HepG2 (cell line): ENCODE measurements at regions not wholly inside any gene's neighbourhood (a gene's known extent, or its start where the extent isn't known, plus 50 kb on each side); places are given as distances from the start of the nearest gene placed in this dataset.

Experiments
- ATAC-seq: fragments of 200-7000 bp; cut with Tn5 transposase; 3 replicates; pipeline ENCODE4 v1.9.1; 2020; ENCODE audit warnings: mild to moderate bottlenecking, moderate library complexity
- BruUV-seq: library from RNA; stranded (reverse); fragments of 400-500 nt; replicated peaks from 2 replicates; lab custom pipeline; 2021; lab: Mats Ljungman, UMichigan
- CTCF ChIA-PET: fragments of 300-600 bp; formaldehyde crosslinking; extraction: SDS; loops from one replicate; lab custom pipeline; 2021; ENCODE audit warnings: low total read pairs, inconsistent platforms, low intra/inter-chr PET ratio; lab: Yijun Ruan, JAX
- POLR2A ChIA-PET: fragments of 350-600 bp; sonication (Branson Sonifier 250); formaldehyde crosslinking; loops from one replicate; lab custom pipeline; 2020; ENCODE audit warnings: antibody characterized with exemption, inconsistent platforms; lab: Yijun Ruan, JAX
- DNase-seq: peaks from one replicate; pipeline ENCODE4 v3.0.0-alpha.2; 2015; ENCODE audit warnings: low spot score
- FAIRE-seq: peaks from 3 replicates; lab custom pipeline; 2011; peaks lifted over from hg19 to GRCh38; lab: Jason Lieb, UNC
- H2AFZ ChIP-seq: one replicate; pipeline ENCODE4 v1.6.1; 2011; ENCODE audit warnings: low read length, inconsistent platforms
- H3K27ac ChIP-seq: fragments of 300-600 bp; 3 replicates; pipeline ENCODE4 v1.8.0; 2011; ENCODE audit warnings: mixed run types, mild to moderate bottlenecking, mixed read lengths, low read length, inconsistent platforms; ENCODE audit not compliant: insufficient read depth; ENCODE audit errors: extremely low read length
- H3K27me3 ChIP-seq, 2 experiments: fragments of 200-600 bp in 1 of 2; 2 replicates in 1 of 2; 3 replicates in 1 of 2; pipeline versions ENCODE4 v1.6.0 to v1.8.0; 2011; ENCODE audit warnings: low read length in 2 of 2, mild to moderate bottlenecking in 2 of 2, moderate library complexity in 2 of 2, inconsistent platforms in 1 of 2; ENCODE audit not compliant: insufficient read depth in 2 of 2, control insufficient read depth in 1 of 2
- H3K36me3 ChIP-seq, 2 experiments: fragments of 200-600 bp in 1 of 2; replicated peaks in 1 of 2; 2 replicates in 1 of 2; 3 replicates in 1 of 2; pipeline versions ENCODE4 v1.5.1 to v1.8.0; 2011; ENCODE audit warnings: low read length in 2 of 2, inconsistent platforms in 1 of 2; ENCODE audit not compliant: insufficient read depth in 2 of 2, control insufficient read depth in 1 of 2
- H3K4me1 ChIP-seq: 2 replicates; pipeline ENCODE4 v1.5.1; 2012; ENCODE audit warnings: low read length, inconsistent platforms; ENCODE audit not compliant: insufficient read depth
- H3K4me2 ChIP-seq: 2 replicates; pipeline ENCODE4 v1.6.0; 2011; ENCODE audit warnings: low read depth, low read length, inconsistent platforms
- H3K4me3 ChIP-seq, 3 experiments: fragments of 200-600 bp in 1 of 3; sonication (generic), shearing (Covaris generic) in 1 of 3; replicated peaks in 1 of 3; 2 replicates each; pipeline ENCODE4 v1.5.1; 2011 to 2016; ENCODE audit warnings: low read length in 3 of 3, inconsistent platforms in 2 of 3, low read depth in 2 of 3, mild to moderate bottlenecking in 2 of 3, control low read depth in 1 of 3, mixed read lengths in 1 of 3; ENCODE audit not compliant: insufficient read depth in 1 of 3
- H3K79me2 ChIP-seq: one replicate; pipeline ENCODE4 v1.6.1; 2011; ENCODE audit warnings: low read length, inconsistent platforms; ENCODE audit not compliant: insufficient read depth
- H3K9ac ChIP-seq: 2 replicates; pipeline ENCODE4 v1.6.0; 2011; ENCODE audit warnings: mild to moderate bottlenecking, low read depth, low read length, inconsistent platforms; ENCODE audit not compliant: insufficient read depth
- H3K9me3 ChIP-seq: 2 replicates; pipeline ENCODE4 v1.5.1; 2012; ENCODE audit warnings: mild to moderate bottlenecking, low read length
- H4K20me1 ChIP-seq: 2 replicates; pipeline ENCODE4 v1.6.0; 2011; ENCODE audit warnings: inconsistent platforms, mild to moderate bottlenecking, low read length, moderate library complexity; ENCODE audit not compliant: insufficient read depth
- ATF4 ChIP-seq, 2 experiments: fragments of 450-650 bp in 1 of 2; sonication (generic) in 1 of 2; formaldehyde crosslinking; IDR thresholded peaks; 2 replicates each; pipeline versions ENCODE4 v1.5.0 to v1.8.0; 2020 to 2022; ENCODE audit warnings: mild to moderate bottlenecking in 1 of 2, missing genetic modification reagents in 1 of 2
- FLYWCH1 ChIP-seq: sonication (generic); formaldehyde crosslinking; IDR thresholded peaks from 2 replicates; pipeline ENCODE4 v1.8.1; 2023; ENCODE audit warnings: mild to moderate bottlenecking, missing genetic modification reagents
- GFI1 ChIP-seq: sonication (generic); formaldehyde crosslinking; IDR thresholded peaks from 2 replicates; pipeline ENCODE4 v1.5.0; 2020; ENCODE audit warnings: missing genetic modification reagents, mild to moderate bottlenecking, borderline replicate concordance
- JARID2 ChIP-seq: sonication (generic); formaldehyde crosslinking; IDR thresholded peaks from 2 replicates; pipeline ENCODE4 v1.8.1; 2023; ENCODE audit warnings: missing genetic modification reagents, inconsistent platforms; ENCODE audit not compliant: insufficient replicate concordance
- JUND ChIP-seq: sonication (generic); formaldehyde crosslinking; IDR thresholded peaks from 2 replicates; pipeline ENCODE4 v1.8.0; 2022; ENCODE audit warnings: mild to moderate bottlenecking, missing genetic modification reagents
- KDM5B ChIP-seq: sonication (generic); formaldehyde crosslinking; IDR thresholded peaks from 2 replicates; pipeline ENCODE4 v1.4.0; 2020; ENCODE audit warnings: missing genetic modification reagents, mild to moderate bottlenecking, borderline replicate concordance
- NFYB ChIP-seq: sonication (generic); formaldehyde crosslinking; IDR thresholded peaks from 2 replicates; pipeline ENCODE4 v1.4.0; 2020; ENCODE audit warnings: missing genetic modification reagents
- PRDM15 ChIP-seq: sonication (generic); formaldehyde crosslinking; IDR thresholded peaks from 2 replicates; pipeline ENCODE4 v1.4.0; 2020; ENCODE audit warnings: missing genetic modification reagents
- SAP130 ChIP-seq: IDR thresholded peaks from 2 replicates; pipeline ENCODE4 v1.6.1; 2016; ENCODE audit warnings: low read depth
- TFDP2 ChIP-seq: sonication (generic); formaldehyde crosslinking; IDR thresholded peaks from 2 replicates; pipeline ENCODE4 v1.4.0; 2020; ENCODE audit warnings: missing genetic modification reagents
- THAP7 ChIP-seq: sonication (generic); formaldehyde crosslinking; IDR thresholded peaks from 2 replicates; pipeline ENCODE4 v1.8.1; 2023; ENCODE audit warnings: mild to moderate bottlenecking, missing genetic modification reagents
- ZMYM2 ChIP-seq: sonication (generic); formaldehyde crosslinking; IDR thresholded peaks from 2 replicates; pipeline ENCODE4 v1.8.0; 2022; ENCODE audit warnings: mild to moderate bottlenecking, missing genetic modification reagents
- ZNF549 ChIP-seq: sonication (generic); formaldehyde crosslinking; IDR thresholded peaks from 2 replicates; pipeline ENCODE4 v1.5.0; 2020; ENCODE audit warnings: missing genetic modification reagents
- ZNF747 ChIP-seq: sonication (generic); formaldehyde crosslinking; IDR thresholded peaks from 2 replicates; pipeline ENCODE4 v1.8.1; 2023; ENCODE audit warnings: missing genetic modification reagents, mild to moderate bottlenecking, borderline replicate concordance
- ZNF75D ChIP-seq: sonication (generic); formaldehyde crosslinking; IDR thresholded peaks from 2 replicates; pipeline ENCODE4 v1.8.1; 2023; ENCODE audit warnings: missing genetic modification reagents, mild to moderate bottlenecking, borderline replicate concordance
- ZNF816 ChIP-seq: sonication (generic); formaldehyde crosslinking; IDR thresholded peaks from 2 replicates; pipeline ENCODE4 v1.8.0; 2022; ENCODE audit warnings: missing genetic modification reagents, mild to moderate bottlenecking, borderline replicate concordance
- ZSCAN21 ChIP-seq: sonication (generic); formaldehyde crosslinking; IDR thresholded peaks from 2 replicates; pipeline ENCODE4 v1.8.0; 2022; ENCODE audit warnings: mild to moderate bottlenecking, missing genetic modification reagents, moderate library complexity, borderline replicate concordance
- ZSCAN9 ChIP-seq: IDR thresholded peaks from 2 replicates; pipeline ENCODE4 v1.6.1; 2016; ENCODE audit warnings: borderline replicate concordance
- WGBS: methylation state at CpG from one replicate; pipeline ENCODE4 v1.1.6; 2017; ENCODE audit warnings: low lambda C conversion rate; 5-methylcytosine and 5-hydroxymethylcytosine counted together
- in situ Hi-C: cut with HindIII; loops from 2 replicates; pipeline ENCODE4 v1.10.0; 2017; ENCODE audit warnings: low pct_unique_long_range_greater_than_20kb; ENCODE audit not compliant: extremely low pct_ligation_motif_present
- intact Hi-C: fragments of 100-400 bp; cut with micrococcal nuclease; formaldehyde crosslinking; loops from one replicate; pipeline ENCODE4 v1.10.0; 2022; ENCODE audit not compliant: unreplicated experiment

GRCh38 chr9:119941091-119941490 is 571.9 kb upstream of the BRINP1 start:
- CTCF ChIA-PET, result no interaction called here
- in situ Hi-C loops, result no loop called here
- Histone ChIP-seq H3K27ac (no peak overlapping the region), H3K4me1 (no peaks in the 10 kb centered on the region)
- TF ChIP-seq ZNF816 (CRISPR knock-in tag) (no peak), FLYWCH1 (no peak), ZNF747 (CRISPR knock-in tag) (no peak), ZSCAN9 (CRISPR knock-in tag) (no peak), ZMYM2 (CRISPR knock-in tag) (no peak), PRDM15 (CRISPR knock-in tag) (no peak), ZSCAN21 (no peak), NFYB (no peak), JARID2 (CRISPR knock-in tag) (no peak), KDM5B (CRISPR knock-in tag) (no peak), ATF4 (CRISPR knock-in tag; IDR thresholded peaks at IDR 0.05) (no peak), GFI1 (CRISPR knock-in tag) (no peak), JUND (CRISPR knock-in tag) (no peak), ZNF549 (no peak), THAP7 (CRISPR knock-in tag) (no peak), TFDP2 (CRISPR knock-in tag) (no peak), SAP130 (no peak), ZNF75D (CRISPR knock-in tag) (no peak)
- TF ChIP-seq, all 625 proteins: peak for 0
- Histone ChIP-seq H3K9ac (no peak overlapping the region), H3K79me2 (no peaks in the 10 kb centered on the region), H2AFZ (no peak overlapping the region), H3K36me3 (no peaks in the 10 kb centered on the region), H4K20me1 (no peaks in the 10 kb centered on the region), H3K27me3 (no peaks in the 10 kb centered on the region), H3K9me3 (no peaks in the 10 kb centered on the region), H3K4me3 (no peak overlapping the region), H3K4me2 (no peak overlapping the region)
- intact Hi-C loops, result no loop called here
- ATAC-seq, result no peak
- no peak for FAIRE-seq
- DNase-seq, result no peak
- POLR2A ChIA-PET, result no interaction called here
- 0% methylated on average over 1 of the region's 1 CpG for WGBS
- BruUV-seq, result no TSS peak
